ENCODE measurements at regions not wholly inside any gene's neighbourhood (a gene's known extent, or its start where the extent isn't known, plus 50 kb on each side); places are given as distances from the start of the nearest gene placed in this dataset.

- no peak for DNase-seq (ENCODE audit: low read depth)
Measured at GRCh38 chrX:5082705-5083104, 1146.0 kb downstream of the NLGN4X start.

- DNase-seq (ENCODE audit: low read depth): no peak
Measured at GRCh38 chrX:5080791-5081190, 1147.9 kb downstream of the NLGN4X start.

DNA sequence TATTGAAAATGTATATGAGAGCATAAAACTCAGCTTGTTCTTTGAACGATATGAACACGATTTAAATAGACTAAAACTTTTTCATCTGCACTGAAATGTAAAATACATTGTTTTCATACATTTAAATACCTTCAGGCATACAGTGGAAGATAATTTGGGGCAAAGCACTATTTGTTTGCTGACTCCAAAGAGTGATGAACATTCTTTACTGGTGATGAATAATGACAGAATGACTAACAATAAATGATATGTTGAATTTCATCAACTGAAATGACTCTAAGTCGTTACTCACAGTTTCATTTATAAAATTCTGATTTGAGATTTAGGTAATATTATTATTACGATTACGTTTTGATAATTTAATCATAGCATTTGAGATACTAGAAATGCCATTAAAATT is 1160.1 kb downstream of the NLGN4X start:
- DNase-seq (ENCODE audit: low read depth): no peak

DNA sequence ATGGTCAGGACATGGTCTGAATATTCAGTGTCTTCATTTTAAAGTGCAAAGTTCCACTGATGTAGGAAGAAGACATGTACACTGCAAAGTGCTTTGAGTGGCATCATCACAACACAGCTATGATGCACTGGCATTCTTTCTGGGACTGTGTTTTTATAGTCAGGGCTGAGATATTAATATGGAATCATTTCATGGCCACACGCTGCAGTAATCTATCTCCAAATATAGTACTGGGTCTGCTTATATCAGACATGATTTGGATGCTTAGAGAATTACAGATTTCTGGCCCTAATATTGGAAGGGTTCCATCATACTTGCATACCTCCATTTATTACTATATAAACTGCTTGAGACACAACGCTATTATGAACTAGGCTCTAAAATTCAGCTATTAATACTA is 1170.9 kb downstream of the NLGN4X start:
- no peak for DNase-seq (ENCODE audit: low read depth)

DNA sequence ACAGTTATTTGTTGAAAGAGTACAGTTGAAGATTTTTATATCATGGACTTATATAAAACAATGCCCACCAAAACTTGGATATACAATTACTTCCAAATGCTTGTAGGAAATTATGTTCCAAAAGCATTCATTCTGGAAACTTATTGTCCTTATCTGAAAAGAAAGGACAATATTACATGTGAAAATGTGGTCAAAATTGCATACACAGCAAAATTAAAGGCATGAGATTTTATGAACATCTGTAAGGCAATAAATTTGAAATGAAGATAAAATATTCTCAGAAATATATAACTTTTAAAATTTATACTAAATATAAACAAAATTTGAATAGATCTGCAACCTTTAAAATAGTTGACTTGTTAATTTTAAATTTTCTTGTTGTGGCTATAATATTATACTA is 1173.8 kb downstream of the NLGN4X start:
- no peak for DNase-seq (ENCODE audit: low read depth)

- no peak for DNase-seq (ENCODE audit: low read depth)
Measured at GRCh38 chrX:5051831-5052491, 1176.7 kb downstream of the NLGN4X start.

DNA sequence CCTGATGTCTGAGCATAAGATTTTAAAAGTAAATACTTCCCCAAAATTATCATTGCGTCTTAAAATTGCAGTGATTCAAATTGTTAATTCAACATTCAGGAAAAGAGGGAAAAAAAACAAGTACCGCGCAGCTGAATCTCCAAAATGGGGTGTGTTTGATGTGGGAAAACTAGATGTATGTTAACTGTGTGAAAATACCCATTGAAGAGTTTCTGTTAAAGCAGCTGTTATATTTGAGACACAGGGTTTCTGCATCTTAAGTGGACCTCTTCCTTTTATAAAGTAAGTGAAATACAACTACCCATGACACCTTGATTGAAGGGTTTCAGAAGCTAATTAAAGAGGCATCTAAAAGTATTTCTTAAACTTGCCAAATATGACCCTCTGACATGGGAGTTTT is 1186.1 kb downstream of the NLGN4X start:
- no peak for DNase-seq (ENCODE audit: low read depth)

- no peak for DNase-seq (ENCODE audit: low read depth)
Measured at GRCh38 chrX:5031792-5032191, 1196.9 kb downstream of the NLGN4X start.

GRCh38 chrX:5015451-5015850 is 1213.2 kb downstream of the NLGN4X start:
- no peak for DNase-seq (ENCODE audit: low read depth)

DNA sequence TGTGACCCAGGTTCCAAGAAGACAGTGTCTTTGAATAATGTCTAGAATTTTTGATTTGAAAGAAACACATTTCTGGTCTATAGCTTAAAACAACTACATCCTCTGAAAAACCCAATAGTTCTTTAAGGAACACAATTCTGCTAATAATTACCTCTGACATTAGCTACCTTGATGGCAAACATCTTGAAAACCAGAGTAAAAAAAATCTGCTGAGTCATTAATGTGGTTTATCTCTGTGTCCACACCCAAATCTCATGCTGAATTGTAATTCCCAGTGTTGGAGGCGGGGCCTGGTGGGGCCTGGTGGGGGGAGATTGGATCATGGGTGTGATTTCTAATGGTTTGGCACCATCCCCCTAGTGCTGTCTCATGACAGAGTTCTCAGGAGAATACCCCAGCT is 1233.8 kb downstream of the NLGN4X start:
- no peak for DNase-seq (ENCODE audit: low read depth)

- DNase-seq (ENCODE audit: low read depth): no peak
Measured at GRCh38 chrX:4978613-4979012, 1250.1 kb downstream of the NLGN4X start.

DNA sequence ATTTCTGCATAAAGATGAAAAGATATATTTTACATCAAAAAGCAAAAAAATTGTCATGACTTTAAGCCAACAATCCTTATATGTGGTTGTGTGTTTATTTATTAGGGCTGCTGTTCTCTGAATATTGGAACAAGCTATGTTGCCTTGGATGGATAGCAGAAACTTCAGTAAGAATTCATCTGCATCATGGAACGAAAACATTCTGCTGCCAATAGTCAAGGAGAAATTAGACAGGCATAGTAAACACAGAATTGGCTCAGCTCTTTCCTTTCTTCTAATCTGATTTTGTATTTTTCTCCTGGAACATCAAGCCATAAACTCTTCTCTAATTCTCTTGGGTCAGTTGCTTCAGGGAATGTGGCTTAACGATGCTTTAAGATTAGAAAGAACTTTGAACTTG is 1257.0 kb downstream of the NLGN4X start:
- DNase-seq (ENCODE audit: low read depth): no peak

DNA sequence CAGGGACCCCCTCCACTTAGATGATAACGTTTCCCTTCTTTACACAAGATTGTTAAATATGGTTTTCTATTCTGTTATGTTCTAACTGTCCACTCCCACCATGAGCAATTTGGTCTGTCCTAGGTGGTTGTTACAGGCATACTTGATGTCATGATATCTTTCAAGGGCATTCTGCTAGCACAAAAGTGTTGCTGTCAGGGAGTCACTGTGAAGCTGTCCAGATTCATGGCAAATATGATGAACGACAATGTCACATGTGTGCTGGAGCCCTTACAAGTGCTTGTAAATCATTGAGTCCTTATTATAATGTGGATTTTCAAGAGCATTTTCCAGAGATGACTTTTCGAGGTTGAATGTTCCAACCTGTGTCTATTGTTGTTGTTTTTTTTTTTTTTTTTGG is 1250.7 kb upstream of the PRKX start:
- no peak for DNase-seq (ENCODE audit: low read depth)

GRCh38 chrX:4963432-4963831 is 1250.0 kb upstream of the PRKX start:
- DNase-seq (ENCODE audit: low read depth): no peak

- DNase-seq (ENCODE audit: low read depth): no peak
Measured at GRCh38 chrX:4944767-4945166, 1231.3 kb upstream of the PRKX start.

GRCh38 chrX:4936315-4936714 is 1222.9 kb upstream of the PRKX start:
- no peak for DNase-seq (ENCODE audit: low read depth)

GRCh38 chrX:4935846-4936245 is 1222.4 kb upstream of the PRKX start:
- DNase-seq (ENCODE audit: low read depth): no peak

GRCh38 chrX:4935401-4935800 is 1222.0 kb upstream of the PRKX start:
- no peak for DNase-seq (ENCODE audit: low read depth)

- DNase-seq (ENCODE audit: low read depth): no peak
Measured at GRCh38 chrX:4932790-4933189, 1219.3 kb upstream of the PRKX start.

DNA sequence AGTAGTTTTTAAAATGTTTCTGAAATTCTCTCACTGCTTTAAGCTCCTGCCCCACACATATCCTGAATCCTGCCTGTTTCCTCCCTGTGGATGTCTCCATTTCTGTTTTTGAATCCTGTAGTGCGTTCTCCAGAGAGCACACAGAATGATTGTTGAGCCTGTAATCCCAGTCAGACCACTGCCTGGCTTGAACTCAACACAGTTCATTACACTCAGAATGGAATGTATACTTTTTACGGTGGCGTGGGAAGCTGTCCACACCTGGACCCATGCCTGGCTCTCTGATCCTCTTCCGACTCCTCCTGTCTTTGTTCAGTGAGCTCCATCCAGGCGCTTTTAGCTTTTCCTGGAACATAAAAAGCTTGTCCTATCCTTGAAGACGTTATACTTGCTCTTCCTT is 1217.0 kb upstream of the PRKX start:
- no peak for DNase-seq (ENCODE audit: low read depth)

DNA sequence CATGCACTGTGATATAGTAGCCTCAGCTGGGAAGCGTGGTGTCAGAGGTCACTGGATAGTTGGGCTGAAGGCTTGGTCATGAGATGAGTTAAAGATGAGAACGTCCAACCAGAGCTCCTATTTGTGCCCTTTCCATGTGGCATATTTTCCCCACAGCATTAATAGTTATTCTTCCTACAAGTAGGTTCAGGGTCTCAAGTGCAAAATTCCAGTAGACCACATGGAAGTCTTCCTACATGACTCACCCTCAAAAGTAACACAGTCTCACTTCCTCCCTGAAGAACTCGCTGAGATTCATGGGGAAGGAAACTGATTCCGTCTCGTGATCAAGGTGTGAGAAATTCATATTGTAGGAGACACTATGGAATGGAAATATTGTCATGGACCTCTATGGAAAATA is 1212.5 kb upstream of the PRKX start:
- DNase-seq (ENCODE audit: low read depth): no peak

DNA sequence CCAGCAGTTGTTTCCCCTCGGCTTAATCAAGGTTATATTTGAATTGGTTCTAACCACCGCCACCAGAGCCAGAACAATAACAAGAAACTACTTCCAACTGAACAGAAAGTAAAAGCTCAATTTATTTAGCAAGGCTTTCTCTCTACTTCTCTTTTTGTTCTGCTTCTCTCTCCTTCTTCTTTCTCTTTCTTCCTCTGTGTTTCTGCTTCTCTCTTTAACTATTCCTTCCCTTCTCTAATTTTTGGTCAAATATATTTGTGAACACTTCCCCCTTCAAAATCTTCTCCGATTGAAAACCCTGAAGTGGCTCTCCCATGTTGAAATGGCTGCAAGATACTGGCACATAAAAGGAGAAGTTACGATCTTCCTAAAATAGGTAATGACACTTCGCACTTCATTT is 1195.9 kb upstream of the PRKX start:
- no peak for DNase-seq (ENCODE audit: low read depth)

DNA sequence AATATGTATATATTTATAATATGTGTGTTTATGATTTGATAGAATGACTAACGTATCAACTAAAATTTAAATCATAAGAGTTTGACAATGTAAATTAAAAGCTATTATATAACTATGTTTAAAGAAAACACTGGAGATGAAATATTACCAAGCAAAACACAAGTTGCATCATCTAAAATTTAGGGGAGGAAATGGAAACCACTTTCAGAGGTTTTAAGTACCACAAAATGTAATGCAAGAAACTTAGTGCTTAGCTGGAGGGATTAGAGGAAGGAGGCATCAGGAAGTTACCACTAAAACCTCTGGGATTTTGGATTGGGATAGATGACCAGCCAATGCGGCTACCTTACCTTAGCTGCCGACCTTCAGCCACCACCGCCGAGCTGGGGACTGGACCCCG is 1192.1 kb upstream of the PRKX start:
- no peak for DNase-seq (ENCODE audit: low read depth)

- DNase-seq (ENCODE audit: low read depth): no peak
Measured at GRCh38 chrX:4881277-4881676, 1167.8 kb upstream of the PRKX start.

DNA sequence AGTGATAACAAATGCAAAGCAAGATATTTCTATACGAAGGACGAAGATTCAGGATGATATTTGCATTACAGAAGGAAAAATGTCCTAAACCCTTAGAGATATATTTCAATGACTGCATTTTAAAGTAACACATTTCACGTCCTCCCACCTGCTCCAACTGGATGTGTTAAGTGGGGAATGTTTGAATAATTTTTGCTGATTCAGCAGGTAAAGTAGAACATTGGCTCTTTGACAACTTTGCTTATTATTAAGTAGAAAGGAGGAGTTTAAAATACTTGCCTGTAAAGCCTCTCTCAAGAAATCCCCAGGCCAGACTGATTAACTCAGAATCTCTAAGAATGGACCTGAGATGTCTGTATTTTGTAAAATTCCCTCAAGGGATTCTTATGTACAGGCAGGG is 1165.2 kb upstream of the PRKX start:
- DNase-seq (ENCODE audit: low read depth): no peak
